PC-3 (cell line): ENCODE measurements at regions not wholly inside any gene's neighbourhood (a gene's known extent, or its start where the extent isn't known, plus 50 kb on each side); places are given as distances from the start of the nearest gene placed in this dataset.

Experiments
- CTCF ChIP-seq: fragments of 300-600 bp; sonication (generic); conservative IDR thresholded peaks from 2 replicates; pipeline ENCODE4 v1.5.1; 2017; ENCODE audit warnings: antibody characterized with exemption, low read depth, mild to moderate bottlenecking, low read length
- EZH2 ChIP-seq: fragments of 300-600 bp; sonication (generic); IDR thresholded peaks from one replicate; pipeline ENCODE4 v1.6.1; 2017; ENCODE audit warnings: antibody characterized with exemption, mild to moderate bottlenecking, low read length; ENCODE audit not compliant: unreplicated experiment
- EZH2phosphoT487 ChIP-seq: fragments of 300-600 bp; sonication (generic); IDR thresholded peaks from 2 replicates; pipeline ENCODE4 v1.6.1; 2018; ENCODE audit warnings: mild to moderate bottlenecking, antibody characterized with exemption, low read length, borderline replicate concordance

- TF ChIP-seq CTCF = no peak
- TF ChIP-seq EZH2 = no peak
- TF ChIP-seq EZH2phosphoT487 = no peak
These were observed 935.8 kb downstream of the DTWD2 start for GRCh38 chr5:118052503-118052902.
